GM18868 (cell line): ENCODE measurements at regions not wholly inside any gene's neighbourhood (a gene's known extent, or its start where the extent isn't known, plus 50 kb on each side); places are given as distances from the start of the nearest gene placed in this dataset.
"Not testable (repeated sequence)": the region's sequence is repeated elsewhere in the genome, so short reads cannot be mapped to it uniquely, and the experiment has no call there.

Source experiments
- ATAC-seq: cut with Tn5 transposase; IDR thresholded peaks from one replicate; pipeline ENCODE4 v1.9.1; 2021; ENCODE audit warnings: mild to moderate bottlenecking, moderate library complexity; ENCODE audit not compliant: unreplicated experiment

GRCh38 chr15:23750179-23750578 lies 63.1 kb upstream of the NDN start:
- ATAC-seq: no peak

GRCh38 chr15:23750776-23751175 lies 63.7 kb upstream of the NDN start:
- no peak for ATAC-seq

GRCh38 chr15:23753248-23753647 lies 66.1 kb upstream of the NDN start:
- ATAC-seq: no peak

GRCh38 chr15:23758891-23759290 lies 71.8 kb upstream of the NDN start:
- ATAC-seq: no peak

- no peak for ATAC-seq
Measured at GRCh38 chr15:23760024-23760423, 72.9 kb upstream of the NDN start.

- ATAC-seq: no peak
Measured at GRCh38 chr15:23761386-23761785, 74.3 kb upstream of the NDN start.

GRCh38 chr15:23762026-23762425 lies 74.9 kb upstream of the NDN start:
- no peak for ATAC-seq

GRCh38 chr15:23763021-23763420 lies 75.9 kb upstream of the NDN start:
- ATAC-seq: no peak

- no peak for ATAC-seq
Measured at GRCh38 chr15:23764306-23764705, 77.2 kb upstream of the NDN start.

GRCh38 chr15:23764716-23765115 lies 77.6 kb upstream of the NDN start:
- no peak for ATAC-seq

- not testable (repeated sequence) for ATAC-seq
Measured at GRCh38 chr15:23766779-23767178, 79.7 kb upstream of the NDN start.

GRCh38 chr15:23773093-23773492 lies 86.0 kb upstream of the NDN start:
- no peak for ATAC-seq

- ATAC-seq: no peak
Measured at GRCh38 chr15:23787346-23788105, 100.4 kb upstream of the NDN start.

GRCh38 chr15:23793191-23793680 lies 106.1 kb upstream of the NDN start:
- no peak for ATAC-seq

- no peak for ATAC-seq
Measured at GRCh38 chr15:23797747-23798446, 110.8 kb upstream of the NDN start.

- no peak for ATAC-seq
Measured at GRCh38 chr15:23801881-23802280, 114.8 kb upstream of the NDN start.

- ATAC-seq: not testable (repeated sequence)
Measured at GRCh38 chr15:23802896-23803435, 115.9 kb upstream of the NDN start.

GRCh38 chr15:23806980-23807379 lies 119.9 kb upstream of the NDN start:
- ATAC-seq: no peak

GRCh38 chr15:23823508-23823907 lies 136.4 kb upstream of the NDN start:
- no peak for ATAC-seq

- no peak for ATAC-seq
Measured at GRCh38 chr15:23828786-23829185, 141.7 kb upstream of the NDN start.

GRCh38 chr15:23835953-23836352 lies 148.8 kb upstream of the NDN start:
- ATAC-seq: no peak

GRCh38 chr15:23839893-23840474 lies 152.9 kb upstream of the NDN start:
- ATAC-seq: no peak
